Ishikawa (cell line): ENCODE measurements at regions not wholly inside any gene's neighbourhood (a gene's known extent, or its start where the extent isn't known, plus 50 kb on each side); places are given as distances from the start of the nearest gene placed in this dataset.

Source experiments
- CEBPB ChIP-seq: IDR thresholded peaks from 2 replicates; pipeline ENCODE4 v1.6.1; 2012
- EGR1 ChIP-seq: IDR thresholded peaks from 2 replicates; pipeline ENCODE4 v1.6.1; 2012
- EP300 ChIP-seq: IDR thresholded peaks from 2 replicates; pipeline ENCODE4 v1.6.1; 2012; ENCODE audit warnings: borderline replicate concordance
- FOXM1 ChIP-seq: IDR thresholded peaks from 2 replicates; pipeline ENCODE4 v1.6.1; 2012; ENCODE audit warnings: low read depth, borderline replicate concordance
- TAF1 ChIP-seq: IDR thresholded peaks from 2 replicates; pipeline ENCODE4 v1.6.1; 2012; ENCODE audit warnings: low read depth, mild to moderate bottlenecking
- TEAD4 ChIP-seq: IDR thresholded peaks from 2 replicates; pipeline ENCODE4 v1.6.1; 2012
- YY1 ChIP-seq: IDR thresholded peaks from 2 replicates; pipeline ENCODE4 v1.6.1; 2012; ENCODE audit warnings: low read depth
- ZBTB7A ChIP-seq: IDR thresholded peaks from 2 replicates; pipeline ENCODE4 v1.6.1; 2012; ENCODE audit warnings: low read depth
- TF ChIP-seq, protein P1 (sequence below): IDR thresholded peaks from 2 replicates; pipeline ENCODE4 v1.6.1; 2012; ENCODE audit warnings: low read depth, mild to moderate bottlenecking
- TF ChIP-seq, protein P2 (sequence below): IDR thresholded peaks from 2 replicates; pipeline ENCODE4 v1.6.1; 2012

DNA sequence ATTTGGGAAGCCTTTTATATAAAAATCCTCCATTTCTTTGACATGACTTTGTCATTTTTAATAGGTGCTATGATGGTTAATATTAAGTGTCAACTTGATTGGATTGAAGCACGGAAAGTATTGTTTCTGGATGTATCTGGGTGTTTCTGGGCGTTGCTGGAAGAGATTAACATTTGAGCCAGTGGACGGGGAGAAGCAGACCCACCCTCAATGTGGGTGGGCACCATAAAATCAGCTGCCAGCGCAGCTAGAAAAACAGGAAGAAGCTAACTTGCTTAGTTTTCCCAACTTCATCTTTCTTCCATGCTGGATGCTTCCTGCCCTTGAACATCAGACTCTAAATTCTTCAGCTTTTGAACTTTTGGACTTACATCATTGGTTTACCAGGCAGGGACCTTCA is 1003.0 kb downstream of the SORCS3 start:
- TF ChIP-seq, protein P1, sequence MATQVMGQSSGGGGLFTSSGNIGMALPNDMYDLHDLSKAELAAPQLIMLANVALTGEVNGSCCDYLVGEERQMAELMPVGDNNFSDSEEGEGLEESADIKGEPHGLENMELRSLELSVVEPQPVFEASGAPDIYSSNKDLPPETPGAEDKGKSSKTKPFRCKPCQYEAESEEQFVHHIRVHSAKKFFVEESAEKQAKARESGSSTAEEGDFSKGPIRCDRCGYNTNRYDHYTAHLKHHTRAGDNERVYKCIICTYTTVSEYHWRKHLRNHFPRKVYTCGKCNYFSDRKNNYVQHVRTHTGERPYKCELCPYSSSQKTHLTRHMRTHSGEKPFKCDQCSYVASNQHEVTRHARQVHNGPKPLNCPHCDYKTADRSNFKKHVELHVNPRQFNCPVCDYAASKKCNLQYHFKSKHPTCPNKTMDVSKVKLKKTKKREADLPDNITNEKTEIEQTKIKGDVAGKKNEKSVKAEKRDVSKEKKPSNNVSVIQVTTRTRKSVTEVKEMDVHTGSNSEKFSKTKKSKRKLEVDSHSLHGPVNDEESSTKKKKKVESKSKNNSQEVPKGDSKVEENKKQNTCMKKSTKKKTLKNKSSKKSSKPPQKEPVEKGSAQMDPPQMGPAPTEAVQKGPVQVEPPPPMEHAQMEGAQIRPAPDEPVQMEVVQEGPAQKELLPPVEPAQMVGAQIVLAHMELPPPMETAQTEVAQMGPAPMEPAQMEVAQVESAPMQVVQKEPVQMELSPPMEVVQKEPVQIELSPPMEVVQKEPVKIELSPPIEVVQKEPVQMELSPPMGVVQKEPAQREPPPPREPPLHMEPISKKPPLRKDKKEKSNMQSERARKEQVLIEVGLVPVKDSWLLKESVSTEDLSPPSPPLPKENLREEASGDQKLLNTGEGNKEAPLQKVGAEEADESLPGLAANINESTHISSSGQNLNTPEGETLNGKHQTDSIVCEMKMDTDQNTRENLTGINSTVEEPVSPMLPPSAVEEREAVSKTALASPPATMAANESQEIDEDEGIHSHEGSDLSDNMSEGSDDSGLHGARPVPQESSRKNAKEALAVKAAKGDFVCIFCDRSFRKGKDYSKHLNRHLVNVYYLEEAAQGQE, result no peak
- TF ChIP-seq EP300, result no peak
- no peak for TF ChIP-seq ZBTB7A
- TF ChIP-seq, protein P2, sequence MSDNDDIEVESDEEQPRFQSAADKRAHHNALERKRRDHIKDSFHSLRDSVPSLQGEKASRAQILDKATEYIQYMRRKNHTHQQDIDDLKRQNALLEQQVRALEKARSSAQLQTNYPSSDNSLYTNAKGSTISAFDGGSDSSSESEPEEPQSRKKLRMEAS, result no peak
- TF ChIP-seq TEAD4, result no peak
- no peak for TF ChIP-seq TAF1
- TF ChIP-seq FOXM1, result no peak
- no peak for TF ChIP-seq EGR1
- TF ChIP-seq CEBPB, result no peak
- TF ChIP-seq YY1, result no peak
